Upper lobe of left lung (tissue), 6 donors: ENCODE measurements at regions not wholly inside any gene's neighbourhood (a gene's known extent, or its start where the extent isn't known, plus 50 kb on each side); places are given as distances from the start of the nearest gene placed in this dataset.

ENCODE experiments used
- ATAC-seq, 2 donors: fragments of 200-7000 bp; cut with Tn5 transposase; one replicate each; pipeline ENCODE4 v1.9.1; 2022; ENCODE audit warnings: mild to moderate bottlenecking in 2 of 2, moderate library complexity in 2 of 2; ENCODE audit not compliant: low FRiP score in 2 of 2
- DNase-seq, 2 donors: peaks; one replicate each; pipeline ENCODE4 v3.0.0-alpha.2; 2019 to 2020
- H3K27ac ChIP-seq, 4 donors: fragments of 200-600 bp; sonication (generic); one replicate each; pipeline ENCODE4 v1.5.1; 2016 to 2019
- H3K27me3 ChIP-seq, 4 donors: fragments of 200-600 bp; sonication (generic); one replicate each; pipeline ENCODE4 v1.5.1; 2017 to 2019
- H3K36me3 ChIP-seq, 4 donors: fragments of 200-600 bp; sonication (generic); one replicate each; pipeline ENCODE4 v1.5.1; 2016 to 2019
- H3K4me1 ChIP-seq, 4 donors: fragments of 200-600 bp; sonication (generic); one replicate each; pipeline ENCODE4 v1.5.1; 2018 to 2019
- H3K4me3 ChIP-seq, 4 donors: fragments of 200-600 bp; sonication (generic); one replicate each; pipeline ENCODE4 v1.5.1; 2017 to 2019; ENCODE audit warnings: mild to moderate bottlenecking in 2 of 4, moderate library complexity in 1 of 4
- H3K9me3 ChIP-seq, 4 donors: fragments of 200-600 bp; sonication (generic); one replicate each; pipeline ENCODE4 v1.5.1; 2018 to 2019
- EP300 ChIP-seq, 4 donors: sonication (generic); formaldehyde crosslinking; IDR thresholded peaks; one replicate each; pipeline ENCODE4 v1.5.1; 2017; ENCODE audit warnings: antibody characterized with exemption in 4 of 4, control low read depth in 2 of 4
- POLR2A ChIP-seq, 4 donors: fragments of 450-650 bp; IDR thresholded peaks; one replicate each; pipeline ENCODE4 v1.5.1; 2016 to 2017; ENCODE audit warnings: antibody characterized with exemption in 4 of 4, mild to moderate bottlenecking in 2 of 4
- POLR2AphosphoS5 ChIP-seq, 2 donors: sonication (generic); formaldehyde crosslinking; IDR thresholded peaks; one replicate each; pipeline ENCODE4 v1.5.1; 2017; ENCODE audit warnings: antibody characterized with exemption in 2 of 2
- WGBS, 2 donors: methylation state at CpG; one replicate each; pipeline ENCODE4 v1.1.5; 2017 to 2018; 5-methylcytosine and 5-hydroxymethylcytosine counted together
- TF ChIP-seq, protein P1 (sequence below), 6 experiments: fragments of 450-650 bp in 4 of 6; fragments of 200-600 bp in 2 of 6; sonication (generic) in 2 of 6; IDR thresholded peaks; one replicate each; pipeline ENCODE4 v1.5.1; 2016 to 2019; ENCODE audit warnings: antibody characterized with exemption in 6 of 6
- donor health status: DM: no; HTN: no; CAD: no; lungs with moderate emphysema.
- donor health status: DM: no; HTN: yes; CAD: no; lungs with severe emphysema.

- Histone ChIP-seq H3K4me3 (no peak overlapping the region), H3K9me3 (no peaks in the 10 kb centered on the region), H3K27me3 (no peaks in the 10 kb centered on the region), H3K27ac (no peak overlapping the region), H3K36me3 (no peaks in the 10 kb centered on the region), H3K4me1 (no peaks in the 10 kb centered on the region)
- TF ChIP-seq POLR2A (IDR thresholded peaks at IDR 0.05) (no peak), EP300 (IDR thresholded peaks at IDR 0.05) (no peak), POLR2AphosphoS5 (IDR thresholded peaks at IDR 0.05) (no peak)
- TF ChIP-seq, protein P1, sequence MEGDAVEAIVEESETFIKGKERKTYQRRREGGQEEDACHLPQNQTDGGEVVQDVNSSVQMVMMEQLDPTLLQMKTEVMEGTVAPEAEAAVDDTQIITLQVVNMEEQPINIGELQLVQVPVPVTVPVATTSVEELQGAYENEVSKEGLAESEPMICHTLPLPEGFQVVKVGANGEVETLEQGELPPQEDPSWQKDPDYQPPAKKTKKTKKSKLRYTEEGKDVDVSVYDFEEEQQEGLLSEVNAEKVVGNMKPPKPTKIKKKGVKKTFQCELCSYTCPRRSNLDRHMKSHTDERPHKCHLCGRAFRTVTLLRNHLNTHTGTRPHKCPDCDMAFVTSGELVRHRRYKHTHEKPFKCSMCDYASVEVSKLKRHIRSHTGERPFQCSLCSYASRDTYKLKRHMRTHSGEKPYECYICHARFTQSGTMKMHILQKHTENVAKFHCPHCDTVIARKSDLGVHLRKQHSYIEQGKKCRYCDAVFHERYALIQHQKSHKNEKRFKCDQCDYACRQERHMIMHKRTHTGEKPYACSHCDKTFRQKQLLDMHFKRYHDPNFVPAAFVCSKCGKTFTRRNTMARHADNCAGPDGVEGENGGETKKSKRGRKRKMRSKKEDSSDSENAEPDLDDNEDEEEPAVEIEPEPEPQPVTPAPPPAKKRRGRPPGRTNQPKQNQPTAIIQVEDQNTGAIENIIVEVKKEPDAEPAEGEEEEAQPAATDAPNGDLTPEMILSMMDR (IDR thresholded peaks at IDR 0.05) = no peak
- 59 to 70% methylated on average over 4 of the region's 4 CpGs for WGBS, 2 donors
- no peak for ATAC-seq
- no peak for DNase-seq
Measured at GRCh38 chr1:80988926-80989325, 811.8 kb upstream of the ADGRL2 start.

- no peaks in the 10 kb centered on the region for H3K27me3 ChIP-seq
- ATAC-seq (no peak), DNase-seq (no peak)
- H3K4me1 ChIP-seq = no peaks in the 10 kb centered on the region
- 89 to 95% methylated on average over 1 of the region's 1 CpG for WGBS, 2 donors
- no peak overlapping the region for H3K4me3 ChIP-seq
- no peaks in the 10 kb centered on the region for H3K36me3 ChIP-seq
- H3K9me3 ChIP-seq = no peaks in the 10 kb centered on the region
- TF ChIP-seq POLR2AphosphoS5 (IDR thresholded peaks at IDR 0.05) = no peak
- no peak for TF ChIP-seq EP300 (IDR thresholded peaks at IDR 0.05)
- TF ChIP-seq, protein P1 (IDR thresholded peaks at IDR 0.05) = no peak
- TF ChIP-seq POLR2A (IDR thresholded peaks at IDR 0.05) = no peak
- H3K27ac ChIP-seq = no peak overlapping the region
Measured at GRCh38 chr1:80987824-80988223, 812.9 kb upstream of the ADGRL2 start.

GRCh38 chr1:80987106-80987505 is 813.6 kb upstream of the ADGRL2 start:
- Histone ChIP-seq H3K9me3 (no peaks in the 10 kb centered on the region), H3K36me3 (no peaks in the 10 kb centered on the region), H3K27me3 (no peaks in the 10 kb centered on the region), H3K27ac (no peak overlapping the region), H3K4me1 (no peaks in the 10 kb centered on the region), H3K4me3 (no peak overlapping the region)
- no peak for DNase-seq
- ATAC-seq = no peak
- 45 to 73% methylated on average over 2 of the region's 2 CpGs for WGBS, 2 donors
- TF ChIP-seq POLR2AphosphoS5 (IDR thresholded peaks at IDR 0.05) = no peak
- TF ChIP-seq, protein P1 (IDR thresholded peaks at IDR 0.05) = no peak
- no peak for TF ChIP-seq EP300 (IDR thresholded peaks at IDR 0.05)
- no peak for TF ChIP-seq POLR2A (IDR thresholded peaks at IDR 0.05)

DNA sequence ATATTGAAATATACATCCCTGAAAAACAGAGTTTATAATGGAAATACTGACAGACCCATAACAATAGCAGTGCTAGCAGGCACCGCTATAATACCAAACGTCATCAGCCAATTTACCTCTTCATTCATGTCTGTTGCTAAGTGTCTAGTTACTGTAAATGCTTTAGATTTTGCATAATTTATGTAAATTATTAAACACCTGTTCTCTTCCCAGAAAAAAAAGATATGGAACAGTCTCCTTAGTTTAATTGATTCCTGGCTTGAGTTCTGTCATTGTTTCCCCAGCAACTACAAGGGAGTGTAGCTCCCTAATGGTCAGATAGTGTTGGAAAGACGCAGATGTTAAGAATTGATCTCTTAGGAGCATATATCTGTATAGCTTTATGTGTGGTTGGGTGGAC is 817.9 kb upstream of the ADGRL2 start:
- H3K4me3 ChIP-seq = no peak overlapping the region
- 84 to 90% methylated on average over 3 of the region's 3 CpGs for WGBS, 2 donors
- H3K27ac ChIP-seq = no peak overlapping the region
- H3K9me3 ChIP-seq = no peaks in the 10 kb centered on the region
- no peaks in the 10 kb centered on the region for H3K27me3 ChIP-seq
- TF ChIP-seq, protein P1 (IDR thresholded peaks at IDR 0.05) = no peak
- TF ChIP-seq EP300 (IDR thresholded peaks at IDR 0.05) (no peak), POLR2AphosphoS5 (IDR thresholded peaks at IDR 0.05) (no peak), POLR2A (IDR thresholded peaks at IDR 0.05) (no peak)
- no peak for DNase-seq
- no peaks in the 10 kb centered on the region for H3K4me1 ChIP-seq
- ATAC-seq = no peak
- no peaks in the 10 kb centered on the region for H3K36me3 ChIP-seq

- DNase-seq (no peak), ATAC-seq (no peak)
- no peaks in the 10 kb centered on the region for H3K36me3 ChIP-seq
- 92 to 97% methylated on average over 3 of the region's 3 CpGs for WGBS, 2 donors
- no peaks in the 10 kb centered on the region for H3K27me3 ChIP-seq
- no peaks in the 10 kb centered on the region for H3K4me1 ChIP-seq
- H3K4me3 ChIP-seq = no peak overlapping the region
- no peak overlapping the region for H3K27ac ChIP-seq
- TF ChIP-seq, protein P1 (IDR thresholded peaks at IDR 0.05) = no peak
- TF ChIP-seq EP300 (IDR thresholded peaks at IDR 0.05) (no peak), POLR2AphosphoS5 (IDR thresholded peaks at IDR 0.05) (no peak), POLR2A (IDR thresholded peaks at IDR 0.05) (no peak)
- H3K9me3 ChIP-seq = peaks cover 0 to 2% (median 0%) of the 10 kb centered on the region in 4 donors
Measured at GRCh38 chr1:80973101-80973500, 827.6 kb upstream of the ADGRL2 start.
